Trophoblast cell (in vitro differentiated cells and primary cell): ENCODE measurements at regions not wholly inside any gene's neighbourhood (a gene's known extent, or its start where the extent isn't known, plus 50 kb on each side); places are given as distances from the start of the nearest gene placed in this dataset.

Experiments used
- DNase-seq, 2 donors: peaks; one replicate each; pipeline ENCODE4 v3.0.0-alpha.2; 2016
- H2AFZ ChIP-seq: 2 replicates; pipeline ENCODE4 v1.6.1; 2013; ENCODE audit warnings: low read length, moderate library complexity, mild to moderate bottlenecking; ENCODE audit not compliant: insufficient read depth, poor library complexity
- H2AK5ac ChIP-seq: 2 replicates; pipeline ENCODE4 v1.6.1; 2013; ENCODE audit warnings: mild to moderate bottlenecking, low read length
- H2BK120ac ChIP-seq: 2 replicates; pipeline ENCODE4 v1.6.1; 2013; ENCODE audit warnings: low read length, mild to moderate bottlenecking, moderate library complexity; ENCODE audit not compliant: insufficient read depth, poor library complexity
- H2BK12ac ChIP-seq: 2 replicates; pipeline ENCODE4 v1.6.1; 2013; ENCODE audit warnings: mild to moderate bottlenecking, low read length, moderate library complexity
- H2BK5ac ChIP-seq: 2 replicates; pipeline ENCODE4 v1.6.1; 2013; ENCODE audit warnings: low read length, low read depth, moderate library complexity, mild to moderate bottlenecking; ENCODE audit not compliant: poor library complexity
- H3K14ac ChIP-seq: 2 replicates; pipeline ENCODE4 v1.6.1; 2013; ENCODE audit warnings: mild to moderate bottlenecking, low read length
- H3K18ac ChIP-seq: 2 replicates; pipeline ENCODE4 v1.6.1; 2013; ENCODE audit warnings: mild to moderate bottlenecking, low read length
- H3K23ac ChIP-seq: 2 replicates; pipeline ENCODE4 v1.6.1; 2013; ENCODE audit warnings: low read length
- H3K27ac ChIP-seq: 2 replicates; pipeline ENCODE4 v1.5.1; 2013; ENCODE audit warnings: low read depth, mild to moderate bottlenecking, inconsistent platforms, low read length, moderate library complexity
- H3K27me3 ChIP-seq: 2 replicates; pipeline ENCODE4 v1.6.1; 2013; ENCODE audit warnings: inconsistent platforms, mild to moderate bottlenecking, low read length, moderate library complexity; ENCODE audit not compliant: insufficient read depth
- H3K36me3 ChIP-seq, 2 experiments: 1 replicate in 1 of 2; 2 replicates in 1 of 2; pipeline ENCODE4 v1.6.1; 2013; ENCODE audit warnings: low read length in 2 of 2, mild to moderate bottlenecking in 2 of 2, moderate library complexity in 1 of 2; ENCODE audit not compliant: insufficient read depth in 2 of 2, control insufficient read depth in 1 of 2
- H3K4ac ChIP-seq: 2 replicates; pipeline ENCODE4 v1.6.1; 2013; ENCODE audit warnings: low read depth, mild to moderate bottlenecking, low read length, moderate library complexity
- H3K4me1 ChIP-seq, 2 experiments: 1 replicate in 1 of 2; 2 replicates in 1 of 2; pipeline ENCODE4 v1.6.1; 2013; ENCODE audit warnings: low read length in 2 of 2, mild to moderate bottlenecking in 2 of 2, moderate library complexity in 1 of 2; ENCODE audit not compliant: insufficient read depth in 2 of 2, control insufficient read depth in 1 of 2
- H3K4me2 ChIP-seq: 2 replicates; pipeline ENCODE4 v1.6.1; 2013; ENCODE audit warnings: inconsistent platforms, mild to moderate bottlenecking, low read length, moderate library complexity
- H3K4me3 ChIP-seq: 2 replicates; pipeline ENCODE4 v1.5.1; 2013; ENCODE audit warnings: mild to moderate bottlenecking, low read depth, low read length, inconsistent platforms
- H3K79me1 ChIP-seq: one replicate; pipeline ENCODE4 v1.6.1; 2013; ENCODE audit warnings: low read length
- H3K79me2 ChIP-seq: 2 replicates; pipeline ENCODE4 v1.6.1; 2013; ENCODE audit warnings: low read length, mild to moderate bottlenecking; ENCODE audit not compliant: control insufficient read depth, insufficient read depth, poor library complexity
- H3K9ac ChIP-seq: 2 replicates; pipeline ENCODE4 v1.6.1; 2013; ENCODE audit warnings: mild to moderate bottlenecking, low read length
- H3K9me3 ChIP-seq: 2 replicates; pipeline ENCODE4 v1.6.1; 2013; ENCODE audit warnings: low read depth, mild to moderate bottlenecking, control low read depth, inconsistent platforms, low read length; ENCODE audit not compliant: insufficient read depth
- H4K12ac ChIP-seq: 2 replicates; pipeline ENCODE4 v1.6.1; 2013; ENCODE audit warnings: low read depth, mild to moderate bottlenecking, low read length, moderate library complexity
- H4K8ac ChIP-seq: 2 replicates; pipeline ENCODE4 v1.6.1; 2013; ENCODE audit warnings: low read depth, mild to moderate bottlenecking, low read length, moderate library complexity
- H4K91ac ChIP-seq: one replicate; pipeline ENCODE4 v1.6.1; 2013; ENCODE audit warnings: low read depth, mild to moderate bottlenecking, low read length, moderate library complexity
- WGBS: extraction: QIAGEN DNeasy Blood & Tissue Kit; methylation state at CpG from one replicate; pipeline ENCODE4 v1.1.7; 2013; ENCODE audit warnings: missing lambda C conversion rate; ENCODE audit not compliant: insufficient read length, insufficient coverage; ENCODE audit errors: extremely low coverage; 5-methylcytosine and 5-hydroxymethylcytosine counted together

DNA sequence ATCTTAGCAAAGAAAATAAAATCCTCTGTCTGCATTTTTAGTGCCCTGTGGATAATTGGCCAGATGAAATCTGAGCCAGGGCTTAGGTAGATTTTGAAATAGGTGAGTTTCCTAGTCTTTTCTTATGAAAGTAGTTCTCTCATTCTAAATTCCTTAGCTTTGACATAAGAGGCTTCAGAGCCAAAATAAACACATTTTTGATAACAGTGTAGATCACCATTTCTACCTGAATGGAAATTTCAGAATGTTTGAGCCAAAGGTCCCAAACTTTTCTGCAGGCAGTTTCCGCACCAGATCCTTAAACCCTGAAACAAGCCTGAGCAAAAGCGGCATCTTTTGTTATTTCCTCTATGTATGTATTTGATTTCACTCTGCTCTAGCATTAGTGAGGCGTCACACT, 551.2 kb downstream of the EFNB2 start:
- Histone ChIP-seq H3K4me1 (peaks cover 1% of the 10 kb centered on the region in 2 experiments), H2BK5ac (no peak overlapping the region), H3K79me1 (no peaks in the 10 kb centered on the region), H2BK120ac (no peak overlapping the region), H3K27me3 (no peaks in the 10 kb centered on the region), H4K8ac (no peak overlapping the region), H3K14ac (no peak overlapping the region), H3K9me3 (no peaks in the 10 kb centered on the region), H3K79me2 (no peaks in the 10 kb centered on the region), H3K4ac (no peak overlapping the region), H4K91ac (no peak overlapping the region), H3K9ac (no peak overlapping the region), H4K12ac (no peak overlapping the region), H3K23ac (no peak overlapping the region), H3K4me2 (no peak overlapping the region), H3K36me3 (no peaks in the 10 kb centered on the region), H2AFZ (no peak overlapping the region), H3K4me3 (no peak overlapping the region), H2BK12ac (no peak overlapping the region), H2AK5ac (no peak overlapping the region), H3K18ac (no peak overlapping the region), H3K27ac (no peak overlapping the region)
- WGBS: no CpG with 5 or more reads among the region's 3 CpGs
- DNase-seq: no peak

DNA sequence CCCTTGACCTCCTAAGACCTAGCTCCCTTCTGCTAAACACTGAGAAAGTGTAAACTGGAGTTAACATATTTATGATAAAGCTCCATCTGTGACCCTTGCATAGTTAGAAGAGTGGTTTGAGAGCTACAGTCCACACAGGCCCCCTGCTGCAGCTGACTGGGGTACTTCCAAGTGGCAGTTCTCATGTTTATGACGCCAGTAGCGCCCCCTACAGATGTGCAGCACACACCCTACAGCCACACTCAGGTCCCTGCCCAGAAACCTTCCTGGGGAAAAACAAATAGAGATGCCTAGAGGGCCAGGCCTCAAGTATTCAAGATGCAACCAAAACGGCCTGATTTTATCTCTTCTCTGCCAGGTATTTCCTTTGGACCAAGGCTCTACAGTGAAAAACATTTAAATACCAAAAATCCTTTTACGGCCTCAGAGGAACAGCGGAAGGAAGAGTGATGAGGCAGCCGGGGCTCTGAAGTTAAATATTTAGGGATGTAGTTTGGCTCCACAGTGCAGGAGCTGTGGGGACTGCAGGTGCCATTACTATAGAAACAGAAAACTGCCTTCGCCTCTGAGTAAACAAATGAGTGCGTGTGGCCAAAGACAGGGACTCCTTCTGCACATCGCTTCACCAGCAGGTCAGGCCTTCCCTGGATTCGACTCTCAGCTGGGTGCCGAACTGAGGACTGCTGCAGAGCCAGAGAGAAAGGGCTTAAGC, 553.1 kb downstream of the EFNB2 start:
- Histone ChIP-seq H3K9ac (no peak overlapping the region), H4K12ac (no peak overlapping the region), H2AK5ac (no peak overlapping the region), H3K79me1 (no peaks in the 10 kb centered on the region), H2BK12ac (no peak overlapping the region), H2BK5ac (no peak overlapping the region), H3K14ac (no peak overlapping the region), H3K36me3 (no peaks in the 10 kb centered on the region), H3K79me2 (no peaks in the 10 kb centered on the region), H3K4me1 (peaks cover 2 to 3% of the 10 kb centered on the region in 2 experiments), H2AFZ (no peak overlapping the region), H4K91ac (no peak overlapping the region), H3K27ac (no peak overlapping the region), H4K8ac (no peak overlapping the region), H3K9me3 (no peaks in the 10 kb centered on the region), H3K4me3 (no peak overlapping the region), H3K23ac (no peak overlapping the region), H2BK120ac (no peak overlapping the region), H3K4ac (no peak overlapping the region), H3K18ac (no peak overlapping the region), H3K27me3 (no peaks in the 10 kb centered on the region), H3K4me2 (no peak overlapping the region)
- no CpG with 5 or more reads among the region's 11 CpGs for WGBS
- DNase-seq: no peak

DNA sequence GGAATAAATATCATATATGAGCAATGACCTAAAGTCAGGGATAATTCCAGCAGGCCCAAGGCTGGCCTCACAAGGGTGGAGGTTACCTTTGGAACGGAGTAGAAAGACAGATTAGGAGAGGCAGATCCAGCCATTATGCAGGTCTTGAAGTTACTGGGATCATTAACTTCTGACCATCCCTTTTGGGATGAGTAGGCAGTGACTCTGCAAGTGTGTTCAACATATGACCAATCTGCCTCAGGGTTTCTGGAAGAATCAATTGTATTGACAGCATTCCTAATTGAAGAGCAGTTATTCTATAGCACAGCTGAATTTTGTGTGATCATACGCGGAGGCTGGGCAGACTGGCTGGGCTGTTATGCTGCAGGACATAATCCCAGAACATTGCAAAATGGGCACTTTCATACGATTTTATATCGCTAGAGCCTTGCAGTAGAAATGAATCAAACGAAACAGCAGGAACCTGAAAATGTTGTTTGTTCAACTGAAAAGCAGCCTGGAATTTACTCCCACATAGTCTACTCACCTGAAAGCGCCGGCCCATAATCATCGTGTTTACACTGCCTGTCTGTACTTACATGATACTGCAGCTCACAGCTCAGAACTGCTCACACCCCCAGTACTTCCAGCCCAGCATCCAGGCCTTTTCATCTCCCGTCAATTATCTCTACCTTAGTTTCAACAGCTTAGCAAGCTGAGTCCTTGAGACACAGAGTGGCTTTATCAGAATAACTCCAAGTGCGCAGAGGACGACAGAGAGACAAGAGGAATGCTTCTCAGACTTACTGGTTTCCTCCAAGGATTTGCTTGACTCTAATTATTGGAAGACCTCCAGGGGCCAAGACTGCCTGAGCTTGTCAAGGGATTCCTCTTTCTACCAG, 556.1 kb downstream of the EFNB2 start:
- H3K18ac ChIP-seq: no peak overlapping the region
- no CpG with 5 or more reads among the region's 12 CpGs for WGBS
- no peaks in the 10 kb centered on the region for H3K79me2 ChIP-seq
- H3K23ac ChIP-seq: no peak overlapping the region
- no peak overlapping the region for H3K9ac ChIP-seq
- no peak overlapping the region for H2BK120ac ChIP-seq
- H4K12ac ChIP-seq: no peak overlapping the region
- no peak overlapping the region for H4K91ac ChIP-seq
- no peak for DNase-seq
- H3K9me3 ChIP-seq: no peaks in the 10 kb centered on the region
- H2BK12ac ChIP-seq: no peak overlapping the region
- H3K4me3 ChIP-seq: no peak overlapping the region
- peaks cover 2 to 3% of the 10 kb centered on the region in 2 experiments for H3K4me1 ChIP-seq
- H3K27ac ChIP-seq: no peak overlapping the region
- no peak overlapping the region for H3K14ac ChIP-seq
- H3K4me2 ChIP-seq: no peak overlapping the region
- H3K36me3 ChIP-seq: no peaks in the 10 kb centered on the region
- H3K4ac ChIP-seq: no peak overlapping the region
- H4K8ac ChIP-seq: no peak overlapping the region
- no peak overlapping the region for H2AK5ac ChIP-seq
- no peaks in the 10 kb centered on the region for H3K27me3 ChIP-seq
- H3K79me1 ChIP-seq: no peaks in the 10 kb centered on the region
- no peak overlapping the region for H2BK5ac ChIP-seq
- H2AFZ ChIP-seq: no peak overlapping the region

DNA sequence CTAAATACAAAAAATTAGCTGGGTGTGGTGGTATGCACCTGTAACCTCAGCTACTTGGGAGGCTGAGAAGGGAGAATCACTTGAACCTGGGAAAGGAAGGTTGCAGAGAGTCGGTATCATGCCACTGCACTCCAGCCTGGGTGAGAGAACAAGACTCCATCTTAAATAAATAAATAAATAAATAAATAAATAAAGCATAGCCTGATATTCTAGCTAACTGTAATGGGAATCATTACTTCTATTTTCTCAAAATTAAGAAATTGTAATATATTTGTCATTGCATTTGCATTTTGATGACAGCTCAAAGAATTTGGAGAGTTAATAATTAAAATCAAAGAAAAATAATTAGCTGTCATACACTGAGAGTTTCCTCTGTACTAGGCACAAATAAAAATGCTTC, 561.1 kb downstream of the EFNB2 start:
- H3K18ac ChIP-seq: no peak overlapping the region
- no peak overlapping the region for H2AK5ac ChIP-seq
- no peak overlapping the region for H2BK120ac ChIP-seq
- H3K27ac ChIP-seq: no peak overlapping the region
- no peak overlapping the region for H4K12ac ChIP-seq
- peaks cover 5 to 14% of the 10 kb centered on the region in 2 experiments for H3K4me1 ChIP-seq
- H3K4me3 ChIP-seq: no peak overlapping the region
- H4K91ac ChIP-seq: no peak overlapping the region
- no peak for DNase-seq
- WGBS: no CpG with 5 or more reads among the region's 1 CpG
- no peaks in the 10 kb centered on the region for H3K9me3 ChIP-seq
- H3K14ac ChIP-seq: no peak overlapping the region
- H4K8ac ChIP-seq: no peak overlapping the region
- no peak overlapping the region for H3K23ac ChIP-seq
- H3K79me1 ChIP-seq: no peaks in the 10 kb centered on the region
- H3K9ac ChIP-seq: no peak overlapping the region
- H2BK12ac ChIP-seq: no peak overlapping the region
- H2BK5ac ChIP-seq: no peak overlapping the region
- H3K27me3 ChIP-seq: no peaks in the 10 kb centered on the region
- H3K79me2 ChIP-seq: no peaks in the 10 kb centered on the region
- no peaks in the 10 kb centered on the region for H3K36me3 ChIP-seq
- H2AFZ ChIP-seq: no peak overlapping the region
- no peak overlapping the region for H3K4ac ChIP-seq
- H3K4me2 ChIP-seq: no peak overlapping the region
